Hepatocyte (in vitro differentiated cells): ENCODE measurements at regions not wholly inside any gene's neighbourhood (a gene's known extent, or its start where the extent isn't known, plus 50 kb on each side); places are given as distances from the start of the nearest gene placed in this dataset.

Experiments
- EZH2 ChIP-seq: fragments of 200-600 bp; sonication (generic); IDR thresholded peaks from 2 replicates; pipeline ENCODE4 v1.6.1; 2016; ENCODE audit warnings: antibody characterized with exemption, mild to moderate bottlenecking, borderline replicate concordance
- EZH2phosphoT487 ChIP-seq: fragments of 200-600 bp; sonication (generic); IDR thresholded peaks from one replicate; pipeline ENCODE4 v1.6.1; 2018; ENCODE audit warnings: antibody characterized with exemption, mild to moderate bottlenecking, low read depth, moderate library complexity; ENCODE audit not compliant: unreplicated experiment, severe bottlenecking
- TF ChIP-seq, protein P1 (sequence below): fragments of 200-600 bp; sonication (generic); IDR thresholded peaks from 2 replicates; pipeline ENCODE4 v1.5.1; 2016; ENCODE audit warnings: antibody characterized with exemption, mild to moderate bottlenecking; ENCODE audit not compliant: poor library complexity

GRCh38 chr5:39494534-39494933 lies 69.8 kb upstream of the DAB2 start:
- TF ChIP-seq, protein P1, sequence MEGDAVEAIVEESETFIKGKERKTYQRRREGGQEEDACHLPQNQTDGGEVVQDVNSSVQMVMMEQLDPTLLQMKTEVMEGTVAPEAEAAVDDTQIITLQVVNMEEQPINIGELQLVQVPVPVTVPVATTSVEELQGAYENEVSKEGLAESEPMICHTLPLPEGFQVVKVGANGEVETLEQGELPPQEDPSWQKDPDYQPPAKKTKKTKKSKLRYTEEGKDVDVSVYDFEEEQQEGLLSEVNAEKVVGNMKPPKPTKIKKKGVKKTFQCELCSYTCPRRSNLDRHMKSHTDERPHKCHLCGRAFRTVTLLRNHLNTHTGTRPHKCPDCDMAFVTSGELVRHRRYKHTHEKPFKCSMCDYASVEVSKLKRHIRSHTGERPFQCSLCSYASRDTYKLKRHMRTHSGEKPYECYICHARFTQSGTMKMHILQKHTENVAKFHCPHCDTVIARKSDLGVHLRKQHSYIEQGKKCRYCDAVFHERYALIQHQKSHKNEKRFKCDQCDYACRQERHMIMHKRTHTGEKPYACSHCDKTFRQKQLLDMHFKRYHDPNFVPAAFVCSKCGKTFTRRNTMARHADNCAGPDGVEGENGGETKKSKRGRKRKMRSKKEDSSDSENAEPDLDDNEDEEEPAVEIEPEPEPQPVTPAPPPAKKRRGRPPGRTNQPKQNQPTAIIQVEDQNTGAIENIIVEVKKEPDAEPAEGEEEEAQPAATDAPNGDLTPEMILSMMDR = no peak
- no peak for TF ChIP-seq EZH2
- TF ChIP-seq EZH2phosphoT487 = no peak
